ENCODE measurements at regions not wholly inside any gene's neighbourhood (a gene's known extent, or its start where the extent isn't known, plus 50 kb on each side); places are given as distances from the start of the nearest gene placed in this dataset.

GRCh38 chr6:118725944-118726343, 74.6 kb upstream of the CEP85L start:
- no peak for TF ChIP-seq POLR2AphosphoS5 (IDR thresholded peaks at IDR 0.05)
- no peak for TF ChIP-seq CTCF (IDR thresholded peaks at IDR 0.05)
- TF ChIP-seq POLR2A (IDR thresholded peaks at IDR 0.05) = no peak

Data from transverse colon (tissue), 4 donors.